WTC11 (cell line): ENCODE measurements at regions not wholly inside any gene's neighbourhood (a gene's known extent, or its start where the extent isn't known, plus 50 kb on each side); places are given as distances from the start of the nearest gene placed in this dataset.

Experiments
- ATAC-seq: fragments of 200-7000 bp; cut with Tn5 transposase; 2 replicates; pipeline ENCODE4 v1.10.0; 2021; ENCODE audit warnings: mild to moderate bottlenecking, moderate library complexity
- CTCF ChIA-PET: fragments of 300-600 bp; sonication (Branson Sonifier 250); formaldehyde crosslinking; loops from one replicate; lab custom pipeline; 2021; ENCODE audit warnings: antibody characterized with exemption; lab: Charles Lee
- POLR2A ChIA-PET: fragments of 350-600 bp; sonication (Branson Sonifier 250); formaldehyde crosslinking; loops from one replicate; lab custom pipeline; 2021; ENCODE audit warnings: antibody characterized with exemption; lab: Charles Lee
- DNase-seq: peaks from one replicate; pipeline ENCODE4 v3.0.0; 2021; ENCODE audit warnings: low spot score
- H3K27ac Mint-ChIP-seq: 2 replicates; pipeline ENCODE4 v1.8.0; 2021; ENCODE audit warnings: mixed read lengths
- H3K27me3 Mint-ChIP-seq: 2 replicates; pipeline ENCODE4 v1.8.0; 2021; ENCODE audit warnings: low read depth, mild to moderate bottlenecking, moderate library complexity, mixed read lengths
- H3K36me3 Mint-ChIP-seq: 2 replicates; pipeline ENCODE4 v1.8.0; 2021; ENCODE audit warnings: mixed read lengths
- H3K4me1 Mint-ChIP-seq: 2 replicates; pipeline ENCODE4 v1.8.0; 2022; ENCODE audit warnings: mixed read lengths
- H3K4me3 Mint-ChIP-seq: 2 replicates; pipeline ENCODE4 v1.8.0; 2021; ENCODE audit warnings: mild to moderate bottlenecking, moderate library complexity, mixed read lengths
- H3K9me3 Mint-ChIP-seq: 2 replicates; pipeline ENCODE4 v1.8.0; 2021; ENCODE audit warnings: mixed read lengths
- ATF2 ChIP-seq: sonication (generic); formaldehyde crosslinking; IDR thresholded peaks from 2 replicates; pipeline ENCODE4 v1.8.1; 2022; ENCODE audit warnings: low read depth, missing genetic modification reagents, borderline replicate concordance
- CTCF ChIP-seq: fragments of 200-600 bp; IDR thresholded peaks from 2 replicates; pipeline ENCODE4 v1.8.0; 2022; ENCODE audit warnings: antibody characterized with exemption
- EMX1 ChIP-seq: fragments of 250-450 bp; sonication (Bioruptor Pico); IDR thresholded peaks from 2 replicates; pipeline ENCODE4 v1.8.0; 2021; ENCODE audit warnings: mild to moderate bottlenecking
- ETV6 ChIP-seq: sonication (generic); formaldehyde crosslinking; IDR thresholded peaks from 2 replicates; pipeline ENCODE4 v1.8.1; 2022; ENCODE audit warnings: mild to moderate bottlenecking, missing genetic modification reagents
- FOXP4 ChIP-seq: sonication (generic); formaldehyde crosslinking; IDR thresholded peaks from 2 replicates; pipeline ENCODE4 v1.8.0; 2022; ENCODE audit warnings: mild to moderate bottlenecking, missing genetic modification reagents
- GABPB1 ChIP-seq: sonication (generic); formaldehyde crosslinking; IDR thresholded peaks from 2 replicates; pipeline ENCODE4 v1.8.1; 2023; ENCODE audit warnings: mild to moderate bottlenecking, missing genetic modification reagents
- OVOL2 ChIP-seq: fragments of 250-450 bp; sonication (Bioruptor Pico); IDR thresholded peaks from 2 replicates; pipeline ENCODE4 v1.9.0; 2021; ENCODE audit warnings: mild to moderate bottlenecking, borderline replicate concordance
- SP1 ChIP-seq: sonication (generic); formaldehyde crosslinking; conservative IDR thresholded peaks from 2 replicates; pipeline ENCODE4 v1.8.1; 2022; ENCODE audit warnings: missing genetic modification reagents
- TEAD1 ChIP-seq: sonication (generic); formaldehyde crosslinking; IDR thresholded peaks from 2 replicates; pipeline ENCODE4 v1.8.0; 2022; ENCODE audit warnings: mild to moderate bottlenecking, missing genetic modification reagents
- TEAD4 ChIP-seq: sonication (generic); formaldehyde crosslinking; IDR thresholded peaks from 2 replicates; pipeline ENCODE4 v1.8.0; 2022; ENCODE audit warnings: mild to moderate bottlenecking, missing genetic modification reagents
- ZBTB43 ChIP-seq: sonication (generic); formaldehyde crosslinking; IDR thresholded peaks from 2 replicates; pipeline ENCODE4 v1.8.1; 2023; ENCODE audit warnings: mild to moderate bottlenecking, missing genetic modification reagents
- ZNF121 ChIP-seq: sonication (generic); formaldehyde crosslinking; IDR thresholded peaks from 2 replicates; pipeline ENCODE4 v1.8.0; 2023; ENCODE audit warnings: missing genetic modification reagents
- ZNF219 ChIP-seq: sonication (generic); formaldehyde crosslinking; IDR thresholded peaks from 2 replicates; pipeline ENCODE4 v1.8.0; 2023; ENCODE audit warnings: missing genetic modification reagents, mild to moderate bottlenecking, borderline replicate concordance
- ZNF232 ChIP-seq: sonication (generic); formaldehyde crosslinking; IDR thresholded peaks from 2 replicates; pipeline ENCODE4 v1.8.0; 2022; ENCODE audit warnings: mild to moderate bottlenecking, missing genetic modification reagents
- ZNF281 ChIP-seq: sonication (generic); formaldehyde crosslinking; IDR thresholded peaks from 2 replicates; pipeline ENCODE4 v1.8.0; 2023; ENCODE audit warnings: mild to moderate bottlenecking, missing genetic modification reagents

DNA sequence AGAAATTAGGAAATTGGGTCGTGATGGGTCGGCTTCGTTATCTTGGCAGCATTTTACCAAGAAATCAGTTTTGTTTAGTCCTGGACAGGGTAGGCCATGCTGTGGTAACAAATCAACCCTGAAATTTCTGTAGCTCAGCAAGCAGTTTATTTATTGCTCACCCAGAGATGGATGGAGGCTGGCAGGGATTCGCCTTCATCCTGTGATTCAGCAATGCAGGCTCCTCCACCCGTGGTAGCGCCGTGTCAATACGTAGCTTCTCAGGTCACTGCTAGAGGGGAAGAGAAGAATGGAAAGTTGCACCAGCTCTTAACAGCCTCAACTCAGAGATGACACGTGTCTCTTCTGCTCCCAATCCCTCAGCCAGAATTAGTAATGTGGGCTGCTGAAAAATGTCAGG, 157.0 kb upstream of the SGK1 start (continued):
- TF ChIP-seq ZNF281 (CRISPR knock-in tag), result no peak
- TF ChIP-seq EMX1, result no peak

DNA sequence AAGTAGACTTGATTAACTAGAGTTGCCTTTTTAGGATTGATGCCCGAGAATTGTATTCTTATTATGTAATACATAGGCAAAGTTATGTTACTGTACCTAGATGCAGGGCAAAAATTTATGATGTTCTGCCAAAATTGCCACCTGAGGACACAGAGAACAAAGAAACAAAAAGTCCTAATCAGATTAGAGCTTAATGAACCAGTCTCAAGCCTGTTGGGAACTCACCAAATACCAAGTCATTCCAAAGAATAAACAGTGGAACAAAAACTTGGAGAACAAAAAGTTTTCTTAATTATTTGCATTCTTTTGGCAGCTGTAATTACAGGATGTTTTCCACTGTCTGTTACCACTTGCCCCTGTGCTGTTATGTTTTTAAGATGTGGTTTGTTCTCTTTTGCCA, 154.7 kb upstream of the SGK1 start:
- H3K27me3 Mint-ChIP-seq, result no peaks in the 10 kb centered on the region
- DNase-seq, result no peak
- CTCF ChIA-PET, result interaction anchor here (1.6 kb wide), 1 partner anchor 8 kb away, joined by 3 read pairs; no protein-coding TSS in a partner anchor
- no peak overlapping the region for H3K4me3 Mint-ChIP-seq
- H3K4me1 Mint-ChIP-seq, result 0 out of 2 replicates have a peak, but pooled peaks cover 2% of the 10 kb centered on the region
- POLR2A ChIA-PET, result no interaction called here
- ATAC-seq, result no peak
- no peaks in the 10 kb centered on the region for H3K9me3 Mint-ChIP-seq
- no peaks in the 10 kb centered on the region for H3K36me3 Mint-ChIP-seq
- H3K27ac Mint-ChIP-seq, result no peak overlapping the region
- no peak for TF ChIP-seq OVOL2 (CRISPR knock-in tag)
- TF ChIP-seq CTCF, result no peak
- TF ChIP-seq ZNF232, result no peak
- no peak for TF ChIP-seq ZNF281 (CRISPR knock-in tag)
- TF ChIP-seq ZNF219 (CRISPR knock-in tag), result no peak
- TF ChIP-seq TEAD1 (CRISPR knock-in tag), result no peak
- TF ChIP-seq ETV6 (CRISPR knock-in tag), result no peak
- no peak for TF ChIP-seq ZNF121 (CRISPR knock-in tag)

DNA sequence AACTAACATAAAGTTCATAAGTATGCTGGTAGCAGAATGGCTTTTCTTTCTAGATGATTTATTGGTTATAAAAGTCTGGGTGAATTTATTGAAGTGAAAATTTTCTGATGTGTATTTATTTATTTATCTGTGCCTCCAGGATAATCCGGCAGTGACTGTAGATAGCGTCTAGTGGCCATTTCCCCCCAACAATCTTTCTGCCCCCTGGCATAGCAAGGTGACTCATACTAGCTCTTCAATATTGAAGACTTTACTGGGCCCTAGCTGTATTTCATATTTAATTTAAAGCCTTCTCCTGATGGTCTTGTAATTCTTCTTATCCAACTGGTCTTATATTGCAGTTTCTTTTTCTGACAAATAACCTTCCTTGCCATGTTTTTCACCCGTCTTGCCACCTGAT, 154.1 kb upstream of the SGK1 start:
- CTCF ChIA-PET, result no interaction called here
- H3K9me3 Mint-ChIP-seq, result no peaks in the 10 kb centered on the region
- H3K27me3 Mint-ChIP-seq, result no peaks in the 10 kb centered on the region
- H3K27ac Mint-ChIP-seq, result no peak overlapping the region
- H3K36me3 Mint-ChIP-seq, result no peaks in the 10 kb centered on the region
- DNase-seq (no peak), ATAC-seq (no peak)
- H3K4me1 Mint-ChIP-seq, result 0 out of 2 replicates have a peak, but pooled peaks cover 2% of the 10 kb centered on the region
- no peak overlapping the region for H3K4me3 Mint-ChIP-seq
- no peak for TF ChIP-seq TEAD4
- no peak for TF ChIP-seq SP1
- TF ChIP-seq GABPB1 (CRISPR knock-in tag), result no peak
- TF ChIP-seq FOXP4 (CRISPR knock-in tag), result no peak
- no peak for TF ChIP-seq ATF2 (CRISPR knock-in tag)
- no peak for TF ChIP-seq ZBTB43 (CRISPR knock-in tag)
- TF ChIP-seq, all 79 proteins: peak for 0
- POLR2A ChIA-PET, result no interaction called here
